ENCODE measurements at regions not wholly inside any gene's neighbourhood (a gene's known extent, or its start where the extent isn't known, plus 50 kb on each side); places are given as distances from the start of the nearest gene placed in this dataset.

DNA sequence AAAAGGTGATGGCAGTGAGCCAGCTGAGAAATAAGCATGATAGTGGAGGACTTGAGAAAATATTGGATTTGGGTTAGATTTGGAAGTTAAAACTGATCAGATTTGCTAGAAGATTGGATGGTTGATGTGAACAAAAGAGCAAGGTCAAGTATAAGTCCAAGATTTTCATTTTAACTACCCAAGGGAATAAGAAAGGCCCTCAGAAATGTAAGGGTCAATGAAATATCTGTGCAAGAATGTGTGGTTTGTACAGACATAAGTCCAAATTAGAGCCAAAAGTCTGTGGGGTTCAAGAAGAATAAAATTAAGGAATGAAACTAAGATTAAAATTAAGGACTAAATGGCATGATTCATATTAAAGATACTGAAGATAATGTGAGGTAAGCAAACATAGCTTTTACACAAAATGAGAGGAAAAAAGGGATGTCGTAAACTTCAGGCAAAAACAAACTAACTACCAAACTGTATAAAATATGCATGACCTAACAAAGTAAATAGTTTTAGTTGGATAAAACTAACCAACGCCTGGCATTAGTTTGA, 78.4 kb upstream of the CACNA2D1 start (continued):
- TF ChIP-seq MXI1 (IDR thresholded peaks at IDR 0.05; ENCODE audit: low read depth, low read length) (no peak), SUZ12 (IDR thresholded peaks at IDR 0.05; ENCODE audit: unreplicated experiment) (no peak)
- TF ChIP-seq, protein P1, sequence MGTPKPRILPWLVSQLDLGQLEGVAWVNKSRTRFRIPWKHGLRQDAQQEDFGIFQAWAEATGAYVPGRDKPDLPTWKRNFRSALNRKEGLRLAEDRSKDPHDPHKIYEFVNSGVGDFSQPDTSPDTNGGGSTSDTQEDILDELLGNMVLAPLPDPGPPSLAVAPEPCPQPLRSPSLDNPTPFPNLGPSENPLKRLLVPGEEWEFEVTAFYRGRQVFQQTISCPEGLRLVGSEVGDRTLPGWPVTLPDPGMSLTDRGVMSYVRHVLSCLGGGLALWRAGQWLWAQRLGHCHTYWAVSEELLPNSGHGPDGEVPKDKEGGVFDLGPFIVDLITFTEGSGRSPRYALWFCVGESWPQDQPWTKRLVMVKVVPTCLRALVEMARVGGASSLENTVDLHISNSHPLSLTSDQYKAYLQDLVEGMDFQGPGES (IDR thresholded peaks at IDR 0.05) = no peak
- TF ChIP-seq, protein P2, sequence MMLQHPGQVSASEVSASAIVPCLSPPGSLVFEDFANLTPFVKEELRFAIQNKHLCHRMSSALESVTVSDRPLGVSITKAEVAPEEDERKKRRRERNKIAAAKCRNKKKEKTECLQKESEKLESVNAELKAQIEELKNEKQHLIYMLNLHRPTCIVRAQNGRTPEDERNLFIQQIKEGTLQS (IDR thresholded peaks at IDR 0.05; ENCODE audit: borderline replicate concordance, extremely low read depth, low read depth, low read length) = no peak

DNA sequence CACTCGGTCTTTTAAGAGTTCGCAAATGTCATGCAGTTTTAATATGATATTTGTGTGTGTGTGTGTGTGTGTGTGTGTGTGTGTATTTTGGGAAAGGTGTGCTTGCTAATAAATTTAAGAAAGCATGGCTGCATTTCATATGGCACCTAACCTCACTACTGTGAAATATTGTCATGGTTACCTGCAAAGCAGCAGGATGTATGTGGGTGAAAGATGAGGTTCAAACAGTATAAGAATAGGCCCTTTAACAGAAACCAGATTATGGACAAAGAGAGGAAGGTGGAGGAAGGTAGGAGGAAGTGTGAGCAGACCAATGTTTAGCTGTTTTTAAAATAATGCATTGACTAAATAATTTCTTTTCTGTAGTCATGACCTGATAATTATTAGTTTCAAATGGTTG, 73.5 kb upstream of the CACNA2D1 start:
- no peak overlapping the region for H3K27ac ChIP-seq (ENCODE audit: control insufficient read depth, insufficient read depth)
- POLR2A ChIA-PET = interaction anchor here (0.8 kb wide), 1 partner anchor 34 kb away, joined by 6 read pairs; no protein-coding TSS in a partner anchor
- SMC1A ChIA-PET (ENCODE audit: uncharacterized antibody, unreplicated experiment) = interaction anchor here (0.8 to 2.0 kb wide), 11 partner anchors 10 to 1016 kb away, joined by 3 to 6 read pairs (median 3); no protein-coding TSS in a partner anchor
- TF ChIP-seq ZSCAN29 (IDR thresholded peaks at IDR 0.05) (no peak), CHD4 (IDR thresholded peaks at IDR 0.05) (no peak), NFYA (IDR thresholded peaks at IDR 0.05; ENCODE audit: borderline replicate concordance, low read depth, low read length) (no peak), BMI1 (IDR thresholded peaks at IDR 0.05; ENCODE audit: borderline replicate concordance) (peak; percentile 78; the same call in 1 of the 2 replicates), RCOR1 (conservative IDR thresholded peaks at IDR 0.05; ENCODE audit: low read depth, low read length) (no peak), TCF7 (IDR thresholded peaks at IDR 0.05; ENCODE audit: borderline replicate concordance) (no peak)
- TF ChIP-seq, protein P3, sequence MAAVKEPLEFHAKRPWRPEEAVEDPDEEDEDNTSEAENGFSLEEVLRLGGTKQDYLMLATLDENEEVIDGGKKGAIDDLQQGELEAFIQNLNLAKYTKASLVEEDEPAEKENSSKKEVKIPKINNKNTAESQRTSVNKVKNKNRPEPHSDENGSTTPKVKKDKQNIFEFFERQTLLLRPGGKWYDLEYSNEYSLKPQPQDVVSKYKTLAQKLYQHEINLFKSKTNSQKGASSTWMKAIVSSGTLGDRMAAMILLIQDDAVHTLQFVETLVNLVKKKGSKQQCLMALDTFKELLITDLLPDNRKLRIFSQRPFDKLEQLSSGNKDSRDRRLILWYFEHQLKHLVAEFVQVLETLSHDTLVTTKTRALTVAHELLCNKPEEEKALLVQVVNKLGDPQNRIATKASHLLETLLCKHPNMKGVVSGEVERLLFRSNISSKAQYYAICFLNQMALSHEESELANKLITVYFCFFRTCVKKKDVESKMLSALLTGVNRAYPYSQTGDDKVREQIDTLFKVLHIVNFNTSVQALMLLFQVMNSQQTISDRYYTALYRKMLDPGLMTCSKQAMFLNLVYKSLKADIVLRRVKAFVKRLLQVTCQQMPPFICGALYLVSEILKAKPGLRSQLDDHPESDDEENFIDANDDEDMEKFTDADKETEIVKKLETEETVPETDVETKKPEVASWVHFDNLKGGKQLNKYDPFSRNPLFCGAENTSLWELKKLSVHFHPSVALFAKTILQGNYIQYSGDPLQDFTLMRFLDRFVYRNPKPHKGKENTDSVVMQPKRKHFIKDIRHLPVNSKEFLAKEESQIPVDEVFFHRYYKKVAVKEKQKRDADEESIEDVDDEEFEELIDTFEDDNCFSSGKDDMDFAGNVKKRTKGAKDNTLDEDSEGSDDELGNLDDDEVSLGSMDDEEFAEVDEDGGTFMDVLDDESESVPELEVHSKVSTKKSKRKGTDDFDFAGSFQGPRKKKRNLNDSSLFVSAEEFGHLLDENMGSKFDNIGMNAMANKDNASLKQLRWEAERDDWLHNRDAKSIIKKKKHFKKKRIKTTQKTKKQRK (IDR thresholded peaks at IDR 0.05; ENCODE audit: low read depth, low read length) = no peak
- TF ChIP-seq, protein P4, sequence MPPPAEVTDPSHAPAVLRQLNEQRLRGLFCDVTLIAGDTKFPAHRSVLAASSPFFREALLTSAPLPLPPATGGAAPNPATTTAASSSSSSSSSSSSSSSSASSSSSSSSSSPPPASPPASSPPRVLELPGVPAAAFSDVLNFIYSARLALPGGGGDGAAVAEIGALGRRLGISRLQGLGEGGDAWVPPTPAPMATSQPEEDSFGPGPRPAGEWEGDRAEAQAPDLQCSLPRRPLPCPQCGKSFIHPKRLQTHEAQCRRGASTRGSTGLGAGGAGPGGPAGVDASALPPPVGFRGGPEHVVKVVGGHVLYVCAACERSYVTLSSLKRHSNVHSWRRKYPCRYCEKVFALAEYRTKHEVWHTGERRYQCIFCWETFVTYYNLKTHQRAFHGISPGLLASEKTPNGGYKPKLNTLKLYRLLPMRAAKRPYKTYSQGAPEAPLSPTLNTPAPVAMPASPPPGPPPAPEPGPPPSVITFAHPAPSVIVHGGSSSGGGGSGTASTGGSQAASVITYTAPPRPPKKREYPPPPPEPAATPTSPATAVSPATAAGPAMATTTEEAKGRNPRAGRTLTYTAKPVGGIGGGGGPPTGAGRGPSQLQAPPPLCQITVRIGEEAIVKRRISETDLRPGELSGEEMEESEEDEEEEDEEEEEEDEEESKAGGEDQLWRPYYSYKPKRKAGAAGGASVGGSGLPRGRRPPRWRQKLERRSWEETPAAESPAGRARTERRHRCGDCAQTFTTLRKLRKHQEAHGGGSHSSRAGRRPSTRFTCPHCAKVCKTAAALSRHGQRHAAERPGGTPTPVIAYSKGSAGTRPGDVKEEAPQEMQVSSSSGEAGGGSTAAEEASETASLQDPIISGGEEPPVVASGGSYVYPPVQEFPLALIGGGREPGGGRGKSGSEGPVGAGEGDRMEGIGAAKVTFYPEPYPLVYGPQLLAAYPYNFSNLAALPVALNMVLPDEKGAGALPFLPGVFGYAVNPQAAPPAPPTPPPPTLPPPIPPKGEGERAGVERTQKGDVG (CRISPR knock-in tag; IDR thresholded peaks at IDR 0.05) = no peak

More for the DNA sequence above, 73.5 kb upstream of the CACNA2D1 start:
- intact Hi-C loops (cut with micrococcal nuclease; ENCODE audit: unreplicated experiment) = no loop called here
- H3K36me3 ChIP-seq (ENCODE audit: control insufficient read depth in 2 of 2, insufficient read depth in 2 of 2, low read length in 1 of 2) = no peaks in the 10 kb centered on the region
- peak; percentile 86 for ATAC-seq
- FAIRE-seq = no peak
- H4K20me1 ChIP-seq (ENCODE audit: control insufficient read depth, insufficient read depth) = no peaks in the 10 kb centered on the region
- no peaks in the 10 kb centered on the region for H3K9me3 ChIP-seq (replicated peaks; ENCODE audit: control insufficient read depth, insufficient read depth, low read length)
- H2AFZ ChIP-seq (ENCODE audit: control insufficient read depth, low read depth, low read length) = no peak overlapping the region
- ChIA-PET CTCF (interaction anchor here (1.0 to 1.5 kb wide), 3 partner anchors 10 to 43 kb away, joined by 3 to 6 read pairs (median 4); no protein-coding TSS in a partner anchor), RAD21 (ENCODE audit: unreplicated experiment) (interaction anchor here (1.0 kb wide), 1 partner anchor 8 kb away, joined by 4 read pairs; no protein-coding TSS in a partner anchor)
- in situ Hi-C loops (cut with MboI) = no loop called here
- WGBS (ENCODE audit: insufficient coverage, insufficient replicate concordance, low lambda C conversion rate, missing lambda C conversion rate) = 37% methylated on average over 2 of the region's 2 CpGs
- H3K4me3 ChIP-seq = no peak overlapping the region
- no peak for DNase-seq (ENCODE audit: low read depth, low spot score)
- no peaks in the 10 kb centered on the region for H3K79me2 ChIP-seq (ENCODE audit: control insufficient read depth, insufficient read depth, low read length)
- no peaks in the 10 kb centered on the region for H3K4me1 ChIP-seq (ENCODE audit: control insufficient read depth, insufficient read depth, low read length)
- no peak overlapping the region for H3K9ac ChIP-seq (ENCODE audit: control insufficient read depth, insufficient read depth, low read length)
- H3K27me3 ChIP-seq (replicated peaks in 1 of 2; ENCODE audit: control insufficient read depth in 2 of 2, insufficient read depth in 2 of 2, low read length in 1 of 2) = no peaks in the 10 kb centered on the region; a peak in 1 of 4 replicates
- no TSS peak for BruUV-seq (replicated peaks)
- no peak overlapping the region for H3K4me2 ChIP-seq (ENCODE audit: control insufficient read depth, insufficient read depth)
